GM10266 (cell line): ENCODE measurements at regions not wholly inside any gene's neighbourhood (a gene's known extent, or its start where the extent isn't known, plus 50 kb on each side); places are given as distances from the start of the nearest gene placed in this dataset.

Experiments used
- DNase-seq: peaks from one replicate; pipeline ENCODE4 v3.0.0; 2012; ENCODE audit errors: extremely low spot score
- TF ChIP-seq, protein P1 (sequence below): IDR thresholded peaks from 2 replicates; pipeline ENCODE4 v1.5.1; 2012; ENCODE audit warnings: mild to moderate bottlenecking, low read depth; ENCODE audit not compliant: control insufficient read depth, insufficient read depth; ENCODE audit errors: missing control alignments

- no peak for DNase-seq
- TF ChIP-seq, protein P1, sequence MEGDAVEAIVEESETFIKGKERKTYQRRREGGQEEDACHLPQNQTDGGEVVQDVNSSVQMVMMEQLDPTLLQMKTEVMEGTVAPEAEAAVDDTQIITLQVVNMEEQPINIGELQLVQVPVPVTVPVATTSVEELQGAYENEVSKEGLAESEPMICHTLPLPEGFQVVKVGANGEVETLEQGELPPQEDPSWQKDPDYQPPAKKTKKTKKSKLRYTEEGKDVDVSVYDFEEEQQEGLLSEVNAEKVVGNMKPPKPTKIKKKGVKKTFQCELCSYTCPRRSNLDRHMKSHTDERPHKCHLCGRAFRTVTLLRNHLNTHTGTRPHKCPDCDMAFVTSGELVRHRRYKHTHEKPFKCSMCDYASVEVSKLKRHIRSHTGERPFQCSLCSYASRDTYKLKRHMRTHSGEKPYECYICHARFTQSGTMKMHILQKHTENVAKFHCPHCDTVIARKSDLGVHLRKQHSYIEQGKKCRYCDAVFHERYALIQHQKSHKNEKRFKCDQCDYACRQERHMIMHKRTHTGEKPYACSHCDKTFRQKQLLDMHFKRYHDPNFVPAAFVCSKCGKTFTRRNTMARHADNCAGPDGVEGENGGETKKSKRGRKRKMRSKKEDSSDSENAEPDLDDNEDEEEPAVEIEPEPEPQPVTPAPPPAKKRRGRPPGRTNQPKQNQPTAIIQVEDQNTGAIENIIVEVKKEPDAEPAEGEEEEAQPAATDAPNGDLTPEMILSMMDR, result no peak
Measured at GRCh38 chr3:194854206-194854605, 168.5 kb downstream of the FAM43A start.

DNA sequence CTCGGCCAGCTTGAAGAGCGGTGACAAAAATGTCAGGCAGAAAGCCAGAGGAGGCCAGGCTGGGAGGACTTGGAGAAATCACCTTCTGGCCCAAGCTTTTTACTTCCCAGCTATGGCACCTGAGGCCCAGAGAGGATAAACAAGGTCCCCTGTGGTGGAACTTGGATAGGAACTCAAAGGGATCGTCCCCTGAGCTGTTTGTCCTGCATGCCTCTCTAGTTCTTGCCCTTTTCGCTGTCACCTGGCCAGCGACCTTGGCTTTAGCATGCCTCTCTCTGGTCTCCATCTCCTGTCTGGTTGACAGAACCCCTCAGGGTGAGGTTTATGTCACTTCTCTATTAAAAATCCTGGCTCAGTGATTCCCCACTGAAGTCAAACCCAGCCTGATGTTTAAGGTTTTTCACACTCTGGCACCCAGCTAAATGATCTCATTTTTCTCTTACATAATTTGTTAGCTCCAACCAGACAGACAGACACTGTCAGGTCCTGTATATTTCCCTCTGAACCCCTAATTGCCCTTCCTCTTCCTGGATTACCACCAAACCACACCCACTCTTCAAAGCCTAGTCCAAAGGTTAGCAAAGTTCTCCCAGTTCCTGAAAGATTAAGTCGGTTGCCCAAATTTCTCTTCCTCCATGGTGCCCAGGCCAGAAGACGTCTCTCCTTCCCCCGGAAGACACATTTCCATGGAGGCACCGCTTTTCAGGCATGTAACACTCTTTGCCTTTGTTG, 169.1 kb downstream of the FAM43A start:
- TF ChIP-seq, protein P1, result no peak
- DNase-seq, result no peak

- no peak for DNase-seq
- TF ChIP-seq, protein P1, result no peak
Measured at GRCh38 chr3:194856296-194856695, 170.6 kb downstream of the FAM43A start.

- no peak for DNase-seq
Measured at GRCh38 chr3:194857469-194858113, 171.9 kb downstream of the FAM43A start.

GRCh38 chr3:194858382-194858781, 172.7 kb downstream of the FAM43A start:
- TF ChIP-seq, protein P1, result no peak
- no peak for DNase-seq

More at GRCh38 chr3:194857469-194858113, 171.9 kb downstream of the FAM43A start:
- TF ChIP-seq, protein P1, result no peak

DNA sequence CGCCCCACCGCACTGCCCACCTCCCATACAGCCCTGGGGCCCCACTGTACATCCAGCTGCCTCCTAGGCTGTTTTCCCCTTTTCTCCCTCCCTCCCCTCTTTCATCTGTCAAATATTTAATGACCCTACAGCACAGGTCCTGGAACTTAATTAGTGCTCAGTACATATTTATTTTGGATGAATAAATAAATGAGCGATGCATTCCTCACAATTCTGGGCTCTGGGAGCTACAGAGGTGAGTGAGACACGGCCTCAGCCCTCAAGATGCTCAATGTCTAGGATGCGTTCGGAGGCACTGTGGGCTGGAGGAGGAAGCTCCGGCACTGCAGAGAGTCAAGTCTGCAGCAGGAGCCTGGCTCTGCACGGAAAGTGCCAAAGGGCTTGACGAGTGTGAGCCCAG, 175.0 kb downstream of the FAM43A start:
- TF ChIP-seq, protein P1, result no peak
- no peak for DNase-seq

DNA sequence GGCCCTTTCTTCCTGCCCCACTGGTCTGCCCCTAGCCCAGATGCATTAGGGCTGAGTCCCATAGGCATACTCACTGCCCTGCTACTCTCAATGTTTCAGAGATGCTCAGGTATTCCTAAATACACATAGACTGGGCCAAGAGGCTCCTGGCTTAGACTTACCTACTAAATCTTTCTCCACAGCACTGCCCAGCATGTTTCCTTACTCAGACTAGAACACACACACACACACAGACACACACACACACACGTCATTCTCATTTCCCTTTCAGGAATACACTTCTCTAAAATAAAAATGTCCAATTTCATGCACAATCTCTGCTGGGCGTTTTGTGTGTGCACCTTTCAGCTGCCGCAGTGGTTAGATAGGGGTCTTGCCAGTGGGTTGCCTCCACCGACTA, 175.7 kb downstream of the FAM43A start:
- TF ChIP-seq, protein P1, result no peak
- DNase-seq, result no peak
